Activated CD4-positive, alpha-beta T cell treated with anti-CD3 and anti-CD28 coated beads, Interleukin-2, amount 10 ng/mL, durations not matched to agents 24 days and 14 days (primary cell): ENCODE measurements at regions not wholly inside any gene's neighbourhood (a gene's known extent, or its start where the extent isn't known, plus 50 kb on each side); places are given as distances from the start of the nearest gene placed in this dataset.
"Not testable (repeated sequence)": the region's sequence is repeated elsewhere in the genome, so short reads cannot be mapped to it uniquely, and the experiment has no call there.

Source experiments
- DNase-seq: peaks from one replicate; pipeline ENCODE4 v3.0.0; 2022
- H3K27ac Mint-ChIP-seq: one replicate; pipeline ENCODE4 v1.8.0; 2022; ENCODE audit warnings: mild to moderate bottlenecking, mixed read lengths
- H3K27me3 Mint-ChIP-seq: one replicate; pipeline ENCODE4 v1.8.0; 2022; ENCODE audit warnings: mixed read lengths
- H3K36me3 Mint-ChIP-seq: one replicate; pipeline ENCODE4 v1.8.0; 2022; ENCODE audit warnings: low read depth, mild to moderate bottlenecking, mixed read lengths
- H3K4me1 Mint-ChIP-seq: one replicate; pipeline ENCODE4 v1.8.0; 2021; ENCODE audit warnings: mixed read lengths
- H3K4me3 Mint-ChIP-seq: one replicate; pipeline ENCODE4 v1.8.0; 2022; ENCODE audit warnings: mild to moderate bottlenecking, moderate library complexity, mixed read lengths
- H3K9me3 Mint-ChIP-seq: one replicate; pipeline ENCODE4 v1.8.0; 2021; ENCODE audit warnings: mixed read lengths
- intact Hi-C: fragments of 100-400 bp; cut with micrococcal nuclease; formaldehyde crosslinking; loops from one replicate; pipeline ENCODE4 v1.15.1; 2023

DNA sequence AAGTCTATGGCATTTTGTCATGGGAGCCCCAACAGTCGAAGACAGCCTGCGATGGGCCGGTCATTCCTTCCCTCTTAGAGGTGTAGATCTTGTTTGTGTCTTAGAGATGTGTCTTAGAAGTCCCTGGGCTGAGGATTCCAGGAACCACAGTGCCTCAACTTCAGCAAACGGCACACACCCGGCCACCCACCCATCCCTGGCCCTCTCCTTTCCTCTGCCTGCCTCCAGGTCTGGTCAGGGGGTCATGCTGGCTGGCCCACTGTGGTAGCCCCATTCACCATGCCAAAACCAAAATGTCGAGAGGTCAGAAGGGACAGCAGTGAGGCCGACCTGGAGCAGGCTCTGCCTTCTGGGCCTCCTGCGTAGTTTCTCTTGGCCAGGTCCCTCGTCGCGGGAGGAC lies 857.9 kb downstream of the TBC1D22A start:
- Mint-ChIP-seq H3K9me3 (no peaks in the 10 kb centered on the region), H3K4me1 (no peaks in the 10 kb centered on the region), H3K4me3 (no peak overlapping the region), H3K27me3 (no peaks in the 10 kb centered on the region), H3K27ac (no peak overlapping the region), H3K36me3 (no peaks in the 10 kb centered on the region)
- no peak for DNase-seq
- intact Hi-C loops: no loop called here

DNA sequence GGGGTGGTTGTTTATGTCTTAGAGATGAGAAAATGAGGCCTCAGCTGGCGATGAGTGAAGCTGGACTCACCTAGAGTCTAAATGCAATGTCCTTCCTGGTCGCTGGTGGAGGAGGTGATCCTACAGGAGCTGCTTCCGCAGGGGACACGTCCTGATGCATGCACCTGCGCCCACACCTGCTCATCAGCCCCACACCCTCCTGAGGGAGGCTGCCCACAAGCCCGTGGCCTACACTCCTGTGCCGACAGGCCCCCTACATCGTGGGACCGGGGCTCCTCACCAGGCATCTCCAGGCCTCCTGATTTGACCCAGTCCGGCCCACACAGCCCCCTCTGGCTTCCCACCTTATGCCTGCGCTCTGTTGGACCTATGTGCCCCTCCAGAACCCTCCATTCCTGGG lies 857.2 kb downstream of the TBC1D22A start:
- Mint-ChIP-seq H3K27me3 (no peaks in the 10 kb centered on the region), H3K27ac (no peak overlapping the region)
- intact Hi-C loops: no loop called here

DNA sequence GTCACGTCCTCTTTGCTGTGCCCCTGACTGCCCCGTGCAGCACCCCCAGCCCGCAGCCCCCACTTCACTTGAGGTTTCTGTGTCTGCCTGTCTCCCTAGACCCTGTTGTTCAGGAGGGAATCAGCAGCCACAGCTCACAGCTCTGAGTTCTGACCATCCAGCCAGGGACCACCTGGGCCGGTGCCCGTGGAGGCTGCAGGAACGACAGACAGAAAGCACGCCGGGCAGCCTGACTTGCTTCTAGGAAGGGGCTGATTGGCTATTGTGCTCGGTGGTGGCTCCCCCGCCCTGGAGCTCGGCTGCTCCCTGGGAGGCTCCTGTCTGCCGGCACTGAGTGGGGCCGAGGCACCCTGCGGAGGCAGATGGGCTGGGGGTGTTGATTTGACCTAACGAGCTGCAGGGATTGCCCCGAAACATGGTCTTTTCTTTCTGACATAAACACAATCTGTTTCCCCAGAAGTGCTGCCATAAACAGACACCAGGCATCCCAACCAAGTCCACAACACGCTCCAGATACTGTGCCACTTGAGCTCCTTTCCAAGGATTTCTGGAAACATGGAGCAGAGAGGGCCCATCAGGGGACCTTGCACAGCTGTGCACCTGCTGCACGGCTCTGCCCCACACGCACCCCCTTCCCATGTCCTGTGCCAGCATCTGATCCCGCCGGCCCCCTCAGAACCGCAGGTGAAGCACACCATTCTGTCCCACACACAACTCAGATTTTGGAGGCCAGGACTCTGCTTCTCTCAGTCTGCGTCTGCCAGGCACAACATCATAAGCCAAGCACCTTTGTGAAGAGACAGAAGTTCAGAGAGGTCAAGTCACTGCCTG lies 855.9 kb downstream of the TBC1D22A start:
- no peak overlapping the region for H3K27ac Mint-ChIP-seq
- no peak overlapping the region for H3K4me3 Mint-ChIP-seq
- H3K4me1 Mint-ChIP-seq: no peaks in the 10 kb centered on the region
- H3K36me3 Mint-ChIP-seq: no peaks in the 10 kb centered on the region
- intact Hi-C loops: no loop called here
- DNase-seq: no peak
- H3K27me3 Mint-ChIP-seq: no peaks in the 10 kb centered on the region
- no peaks in the 10 kb centered on the region for H3K9me3 Mint-ChIP-seq

More for the DNA sequence above, 857.2 kb downstream of the TBC1D22A start:
- DNase-seq: no peak
- Mint-ChIP-seq H3K36me3 (no peaks in the 10 kb centered on the region), H3K4me3 (no peak overlapping the region), H3K9me3 (no peaks in the 10 kb centered on the region), H3K4me1 (no peaks in the 10 kb centered on the region)

DNA sequence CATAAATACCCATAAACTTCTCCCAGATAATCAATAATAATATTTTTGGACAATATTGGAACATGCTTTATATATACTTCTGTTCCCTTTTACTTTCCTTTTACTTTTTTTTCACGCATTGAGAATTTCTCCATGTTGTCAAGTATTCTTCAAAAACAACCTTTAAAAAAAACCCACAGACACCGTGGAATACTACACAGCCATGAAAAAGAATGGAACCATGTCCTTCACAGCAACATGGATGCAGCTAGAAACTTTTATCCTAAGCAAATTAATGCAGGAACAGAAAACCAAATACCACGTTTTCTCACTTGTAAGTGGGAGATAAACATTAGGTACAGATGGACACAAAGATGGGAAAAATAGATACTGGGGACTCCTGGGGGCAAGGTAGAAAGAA lies 854.7 kb downstream of the TBC1D22A start:
- Mint-ChIP-seq H3K36me3 (no peaks in the 10 kb centered on the region), H3K9me3 (no peaks in the 10 kb centered on the region), H3K4me3 (no peak overlapping the region), H3K4me1 (no peaks in the 10 kb centered on the region), H3K27ac (no peak overlapping the region), H3K27me3 (no peaks in the 10 kb centered on the region)
- DNase-seq: no peak
- intact Hi-C loops: no loop called here

DNA sequence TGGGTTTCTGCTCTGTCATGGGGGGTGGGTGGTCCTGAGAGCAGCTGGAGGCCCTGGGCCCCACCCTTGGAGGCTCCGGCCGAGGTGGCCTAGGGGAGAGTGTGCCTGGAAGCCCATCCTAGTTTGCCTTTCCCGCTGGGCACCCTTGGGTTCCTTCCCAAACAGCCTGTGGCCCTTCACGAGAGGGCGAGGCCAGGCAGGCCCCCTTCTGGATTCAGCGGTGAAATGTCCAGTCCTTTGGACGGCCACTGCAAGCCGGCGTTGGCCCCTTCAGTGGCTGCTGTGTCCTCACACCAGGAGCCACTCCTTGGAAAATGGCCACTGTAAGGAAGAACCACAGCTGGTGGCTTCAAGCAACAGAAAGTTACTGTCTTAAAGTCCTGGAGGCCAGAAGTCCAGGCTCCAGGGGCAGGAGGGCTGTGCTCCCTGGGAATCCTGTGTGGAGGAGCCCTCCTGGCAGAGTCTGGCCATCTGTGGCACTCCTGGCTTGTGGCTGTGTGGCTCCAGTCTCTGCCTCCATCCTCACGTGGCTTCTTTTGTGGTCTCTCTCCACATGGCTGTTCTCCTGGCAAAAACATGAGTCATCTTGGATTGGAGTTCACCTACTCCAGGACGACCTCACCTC lies 854.1 kb downstream of the TBC1D22A start:
- no peak for DNase-seq
- Mint-ChIP-seq H3K4me3 (no peak overlapping the region), H3K27me3 (no peaks in the 10 kb centered on the region), H3K9me3 (no peaks in the 10 kb centered on the region), H3K4me1 (no peaks in the 10 kb centered on the region), H3K36me3 (no peaks in the 10 kb centered on the region), H3K27ac (no peak overlapping the region)
- intact Hi-C loops: no loop called here

DNA sequence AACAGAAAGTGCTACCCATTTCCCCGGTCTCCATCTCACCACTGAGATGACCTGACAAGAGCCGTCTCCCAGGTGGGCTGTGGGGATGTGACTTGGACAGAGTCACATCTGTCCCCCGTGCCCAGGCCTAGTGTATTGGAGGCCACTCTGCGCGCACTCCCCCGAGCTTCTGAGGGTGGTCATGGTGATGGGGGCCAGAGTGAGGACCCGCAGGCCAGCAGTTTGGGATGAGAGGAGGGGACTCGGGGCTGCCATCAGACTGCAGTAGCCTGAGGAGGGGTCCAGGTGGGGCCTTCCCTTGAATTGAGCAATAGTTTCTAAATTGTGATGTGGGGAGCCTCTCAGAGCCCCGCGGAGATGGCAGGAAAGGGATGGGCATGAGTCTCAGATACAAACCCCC lies 852.6 kb downstream of the TBC1D22A start:
- H3K27ac Mint-ChIP-seq: no peak overlapping the region

DNA sequence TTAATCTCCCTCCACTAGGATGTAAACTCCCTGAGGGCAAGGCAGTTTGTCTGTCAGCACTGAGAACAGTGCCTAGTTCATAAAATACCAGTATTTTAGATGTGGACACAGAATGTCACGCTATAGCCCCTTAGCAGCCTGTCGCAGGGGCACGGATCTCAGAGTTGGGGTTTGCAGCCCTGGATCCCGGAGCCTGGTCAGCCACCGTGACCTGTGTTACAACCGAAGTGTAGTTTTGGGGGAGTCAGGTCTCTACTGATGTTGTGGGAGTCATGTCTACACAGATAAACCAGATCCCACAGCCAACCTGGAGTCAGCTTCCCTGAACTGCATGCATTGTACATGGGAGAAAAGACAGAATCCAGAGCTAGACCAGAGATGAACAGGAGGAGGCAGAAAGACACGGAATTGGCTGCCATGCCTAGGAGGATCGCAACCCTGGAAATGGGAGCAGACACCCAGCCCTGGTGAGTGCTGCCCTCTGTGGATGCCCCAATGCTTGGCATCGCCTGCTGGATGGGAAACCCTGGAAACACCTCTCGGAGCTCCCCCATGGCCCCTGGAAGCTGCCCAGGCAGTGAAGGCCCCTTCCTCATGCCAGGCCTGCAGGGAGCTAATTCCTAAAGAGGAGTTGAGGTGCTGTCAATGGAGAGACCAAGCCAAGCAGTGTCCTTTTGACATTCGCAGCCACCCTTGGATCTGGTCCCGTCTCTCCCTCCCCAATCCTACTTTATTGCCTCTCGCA lies 851.3 kb downstream of the TBC1D22A start:
- no peaks in the 10 kb centered on the region for H3K27me3 Mint-ChIP-seq
- DNase-seq: no peak
- intact Hi-C loops: no loop called here
- no peak overlapping the region for H3K4me3 Mint-ChIP-seq
- H3K9me3 Mint-ChIP-seq: no peaks in the 10 kb centered on the region
- no peaks in the 10 kb centered on the region for H3K4me1 Mint-ChIP-seq
- no peak overlapping the region for H3K27ac Mint-ChIP-seq
- no peaks in the 10 kb centered on the region for H3K36me3 Mint-ChIP-seq

More for the DNA sequence above, 852.6 kb downstream of the TBC1D22A start:
- DNase-seq: no peak
- H3K4me3 Mint-ChIP-seq: no peak overlapping the region
- H3K27me3 Mint-ChIP-seq: no peaks in the 10 kb centered on the region
- no peaks in the 10 kb centered on the region for H3K36me3 Mint-ChIP-seq
- no peaks in the 10 kb centered on the region for H3K9me3 Mint-ChIP-seq
- intact Hi-C loops: no loop called here
- H3K4me1 Mint-ChIP-seq: no peaks in the 10 kb centered on the region

DNA sequence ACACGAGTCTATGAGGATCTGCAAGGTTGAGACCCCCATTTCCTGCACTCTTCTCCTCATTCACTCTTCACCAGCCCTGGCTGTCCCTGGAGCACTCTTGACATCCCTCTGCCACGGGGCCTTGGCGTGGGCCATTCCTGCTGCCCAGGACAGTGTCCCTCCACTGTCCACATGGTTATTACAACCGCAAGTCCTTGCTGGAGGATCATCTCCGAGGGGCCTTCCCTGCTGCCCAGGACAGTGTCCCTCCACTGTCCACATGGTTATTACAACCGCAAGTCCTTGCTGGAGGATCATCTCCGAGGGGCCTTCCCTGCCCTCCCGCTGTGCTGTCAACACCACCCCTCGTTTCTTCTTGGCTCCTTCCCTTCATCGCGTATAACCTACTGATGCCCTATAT lies 850.7 kb downstream of the TBC1D22A start:
- H3K36me3 Mint-ChIP-seq, H3K4me3 Mint-ChIP-seq, H3K27ac Mint-ChIP-seq, H3K4me1 Mint-ChIP-seq, H3K9me3 Mint-ChIP-seq, H3K27me3 Mint-ChIP-seq, intact Hi-C loops, DNase-seq: not testable (repeated sequence)

DNA sequence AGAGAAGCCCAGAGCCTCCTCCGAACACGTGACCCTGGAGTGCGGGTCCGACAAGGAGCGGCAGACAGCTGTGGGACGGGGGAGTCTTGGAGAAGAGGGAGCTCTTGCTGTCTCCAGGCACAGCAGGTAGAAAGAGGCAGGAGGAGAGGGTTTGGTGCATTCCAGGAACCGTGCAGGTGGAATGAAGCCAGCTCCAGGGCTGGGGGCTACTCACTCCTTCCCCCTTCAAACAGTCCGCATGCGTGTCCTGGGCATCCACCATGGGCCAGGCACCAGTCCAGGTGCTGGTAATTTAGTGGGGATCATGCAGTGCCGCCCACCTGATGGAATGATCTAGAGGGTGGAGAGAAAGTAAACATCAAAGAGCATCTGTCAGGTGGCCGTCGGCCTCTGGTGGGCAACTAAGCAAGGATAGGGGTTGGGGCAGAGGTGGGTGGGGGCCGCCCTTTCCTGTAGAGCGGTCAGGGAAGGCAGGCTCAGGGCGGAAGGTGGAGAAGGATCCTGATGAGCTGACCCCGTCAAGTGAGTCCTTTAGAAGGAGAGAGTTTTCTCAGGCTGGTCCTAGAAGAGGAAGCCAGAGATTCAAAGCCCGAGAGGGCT lies 850.0 kb downstream of the TBC1D22A start:
- H3K9me3 Mint-ChIP-seq: no peaks in the 10 kb centered on the region
- no peak for DNase-seq
- intact Hi-C loops: no loop called here
- H3K4me1 Mint-ChIP-seq: no peaks in the 10 kb centered on the region
- H3K27me3 Mint-ChIP-seq: no peaks in the 10 kb centered on the region
- no peaks in the 10 kb centered on the region for H3K36me3 Mint-ChIP-seq
- H3K27ac Mint-ChIP-seq: no peak overlapping the region
- no peak overlapping the region for H3K4me3 Mint-ChIP-seq

DNA sequence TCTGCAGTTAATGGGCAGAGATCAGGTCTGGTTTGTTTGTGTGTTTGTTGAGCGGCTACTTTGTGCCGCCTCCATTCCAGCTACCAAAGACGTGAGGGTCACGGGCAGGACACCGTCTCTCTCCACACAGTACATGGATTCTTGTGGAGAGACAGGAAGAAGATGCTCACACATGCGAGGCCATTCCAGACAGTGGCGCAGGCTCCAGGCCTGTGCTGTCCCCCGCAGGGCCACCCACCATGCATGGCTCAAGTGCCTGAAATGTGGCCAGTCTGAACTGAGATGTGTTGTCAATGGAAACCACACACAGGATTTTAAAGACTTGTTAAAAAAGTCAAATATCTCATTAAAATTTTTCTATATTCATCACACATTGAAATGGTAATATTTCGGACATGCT lies 848.3 kb downstream of the TBC1D22A start:
- no peak overlapping the region for H3K27ac Mint-ChIP-seq

DNA sequence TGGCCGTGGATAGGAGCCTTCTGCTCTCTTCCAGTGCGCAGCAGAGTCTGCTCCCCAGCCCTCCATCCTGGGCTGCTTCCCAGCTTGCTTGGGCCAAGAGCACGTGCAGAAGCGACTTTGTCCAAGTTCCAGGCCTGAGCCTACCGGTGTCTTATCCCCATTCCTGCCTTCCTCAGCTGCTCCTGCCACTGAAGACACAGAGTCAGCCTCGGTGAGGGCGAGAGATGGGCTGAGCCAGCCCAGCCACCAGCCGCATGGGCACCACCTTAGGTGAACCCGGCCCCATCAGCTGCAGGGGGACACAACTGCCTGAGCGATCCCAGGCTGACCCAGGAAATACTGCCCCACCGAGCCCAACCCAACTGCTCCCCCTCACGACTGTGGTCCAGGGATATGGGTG lies 847.8 kb downstream of the TBC1D22A start:
- Mint-ChIP-seq H3K27ac (no peak overlapping the region), H3K4me1 (no peaks in the 10 kb centered on the region), H3K9me3 (no peaks in the 10 kb centered on the region), H3K4me3 (no peak overlapping the region), H3K36me3 (no peaks in the 10 kb centered on the region), H3K27me3 (no peaks in the 10 kb centered on the region)
- DNase-seq: no peak
- intact Hi-C loops: no loop called here

More for the DNA sequence above, 848.3 kb downstream of the TBC1D22A start:
- Mint-ChIP-seq H3K27me3 (no peaks in the 10 kb centered on the region), H3K9me3 (no peaks in the 10 kb centered on the region), H3K4me3 (no peak overlapping the region), H3K4me1 (no peaks in the 10 kb centered on the region), H3K36me3 (no peaks in the 10 kb centered on the region)
- intact Hi-C loops: no loop called here
- DNase-seq: no peak

DNA sequence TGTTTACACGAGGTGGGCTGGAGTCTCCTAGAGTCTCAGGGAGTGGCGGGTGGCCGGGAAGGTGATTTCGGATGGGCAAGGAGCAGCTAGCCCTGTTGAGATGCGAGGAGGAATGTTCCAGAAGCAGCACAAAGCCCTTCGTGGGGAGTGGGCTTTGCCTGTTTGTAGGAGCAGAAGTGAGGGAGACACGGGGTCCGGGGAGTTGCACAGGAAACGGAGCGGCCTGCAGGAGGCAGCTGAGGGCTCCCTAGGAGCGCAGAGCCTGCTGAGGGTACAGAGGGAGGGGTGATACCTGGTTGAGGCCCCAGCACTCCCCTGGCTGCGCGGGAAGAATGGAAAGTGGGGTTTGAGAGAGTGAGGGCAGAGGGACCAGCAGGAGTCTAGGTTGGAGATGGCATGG lies 847.2 kb downstream of the TBC1D22A start:
- Mint-ChIP-seq H3K4me3 (no peak overlapping the region), H3K36me3 (no peaks in the 10 kb centered on the region), H3K4me1 (no peaks in the 10 kb centered on the region), H3K9me3 (no peaks in the 10 kb centered on the region), H3K27ac (no peak overlapping the region), H3K27me3 (no peaks in the 10 kb centered on the region)
- intact Hi-C loops: no loop called here
- no peak for DNase-seq

DNA sequence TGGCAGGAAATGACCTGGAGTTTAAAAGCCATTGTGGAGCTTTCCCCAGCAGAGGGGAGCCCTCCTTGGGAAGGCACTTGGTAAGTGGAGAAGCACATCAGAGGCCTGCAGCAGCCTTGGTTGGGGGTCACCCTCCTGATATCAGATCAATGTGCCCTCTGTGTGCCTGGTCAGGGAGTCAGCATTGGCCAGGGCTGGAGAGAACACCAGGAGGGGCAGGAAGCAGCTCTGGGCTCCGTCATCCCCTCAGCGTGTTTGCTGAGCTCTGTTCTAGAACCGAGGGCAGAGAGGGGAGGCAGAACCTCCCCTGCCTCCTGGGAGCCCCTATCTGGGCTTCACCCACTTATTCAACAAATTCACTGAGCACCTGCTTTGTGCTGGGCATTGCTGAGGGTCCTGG lies 846.0 kb downstream of the TBC1D22A start:
- DNase-seq: no peak
- Mint-ChIP-seq H3K4me1 (no peaks in the 10 kb centered on the region), H3K4me3 (no peak overlapping the region), H3K27me3 (no peaks in the 10 kb centered on the region), H3K9me3 (no peaks in the 10 kb centered on the region), H3K36me3 (no peaks in the 10 kb centered on the region), H3K27ac (no peak overlapping the region)
- intact Hi-C loops: no loop called here

DNA sequence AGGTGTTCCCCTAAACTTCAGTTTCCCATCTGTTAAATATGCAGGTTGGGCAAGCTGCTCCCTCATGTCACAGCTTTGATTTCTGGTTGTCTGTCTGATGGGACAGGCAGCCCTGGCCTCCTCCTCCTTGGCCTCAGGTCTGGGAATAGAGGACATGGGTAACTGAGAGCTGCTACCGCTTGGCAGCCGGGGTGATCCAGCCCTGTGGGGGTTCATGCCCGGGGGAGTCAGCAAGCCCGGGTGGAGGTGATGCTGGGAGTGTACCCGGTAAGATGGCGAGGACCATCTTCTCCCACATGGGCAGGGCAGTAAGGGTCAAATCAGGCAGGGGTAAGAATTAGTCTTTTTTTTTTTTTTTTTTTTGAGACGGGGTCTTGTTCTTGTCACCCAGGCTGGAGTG lies 845.0 kb downstream of the TBC1D22A start:
- Mint-ChIP-seq H3K36me3 (no peaks in the 10 kb centered on the region), H3K4me3 (no peak overlapping the region), H3K9me3 (no peaks in the 10 kb centered on the region), H3K27me3 (no peaks in the 10 kb centered on the region), H3K4me1 (no peaks in the 10 kb centered on the region), H3K27ac (no peak overlapping the region)
- DNase-seq: no peak
- intact Hi-C loops: no loop called here
